GM12878 (cell line): ENCODE measurements at regions not wholly inside any gene's neighbourhood (a gene's known extent, or its start where the extent isn't known, plus 50 kb on each side); places are given as distances from the start of the nearest gene placed in this dataset.

Source experiments
- ATAC-seq: fragments of 200-7000 bp; cut with Tn5 transposase; 3 replicates; pipeline ENCODE4 v1.9.1; 2020; ENCODE audit warnings: mild to moderate bottlenecking, moderate library complexity
- BruUV-seq: library from RNA; stranded (reverse); fragments of 400-500 nt; replicated peaks from 2 replicates; lab custom pipeline; 2021; lab: Mats Ljungman, UMichigan
- CTCF ChIA-PET: fragments of 300-600 bp; sonication (Branson Sonifier 250); formaldehyde crosslinking; extraction: SDS; loops from one replicate; lab custom pipeline; 2021; ENCODE audit warnings: inconsistent platforms; lab: Yijun Ruan, JAX
- POLR2A ChIA-PET: fragments of 350-600 bp; formaldehyde crosslinking; extraction: SDS; loops from one replicate; lab custom pipeline; 2021; ENCODE audit warnings: inconsistent platforms; lab: Charles Lee
- RAD21 ChIA-PET: fragments of 300-600 bp; sonication (Branson Sonifier 250); formaldehyde crosslinking; loops from one replicate; lab custom pipeline; 2023; ENCODE audit warnings: antibody characterized with exemption; ENCODE audit not compliant: unreplicated experiment; lab: Charles Lee
- SMC1A ChIA-PET: fragments of 300-600 bp; sonication (Branson Sonifier 250); formaldehyde crosslinking; loops from one replicate; lab custom pipeline; 2023; ENCODE audit not compliant: unreplicated experiment, uncharacterized antibody; lab: Charles Lee
- DNase-seq: peaks from one replicate; pipeline ENCODE4 v3.0.0-alpha.2; 2011; ENCODE audit warnings: low read depth, low spot score
- FAIRE-seq: peaks from 3 replicates; lab custom pipeline; 2011; peaks lifted over from hg19 to GRCh38; lab: Jason Lieb, UNC
- H2AFZ ChIP-seq: 2 replicates; pipeline ENCODE4 v1.6.0; 2011; ENCODE audit warnings: low read depth, low read length, control low read depth; ENCODE audit not compliant: control insufficient read depth
- H3K27ac ChIP-seq: 2 replicates; pipeline ENCODE4 v1.5.1; 2011; ENCODE audit warnings: control low read depth; ENCODE audit not compliant: control insufficient read depth, insufficient read depth
- H3K27me3 ChIP-seq, 2 experiments: replicated peaks in 1 of 2; 2 replicates each; pipeline versions ENCODE4 v1.6.0 to v1.6.1; 2011; ENCODE audit warnings: low read length in 1 of 2; ENCODE audit not compliant: control insufficient read depth in 2 of 2, insufficient read depth in 2 of 2
- H3K36me3 ChIP-seq, 2 experiments: 2 replicates each; pipeline ENCODE4 v1.5.1; 2011; ENCODE audit warnings: low read length in 1 of 2; ENCODE audit not compliant: control insufficient read depth in 2 of 2, insufficient read depth in 2 of 2
- H3K4me1 ChIP-seq: 2 replicates; pipeline ENCODE4 v1.6.1; 2011; ENCODE audit warnings: mild to moderate bottlenecking, low read length, moderate library complexity, mixed read lengths; ENCODE audit not compliant: control insufficient read depth, insufficient read depth
- H3K4me2 ChIP-seq: 2 replicates; pipeline ENCODE4 v1.6.0; 2011; ENCODE audit warnings: control low read depth; ENCODE audit not compliant: control insufficient read depth, insufficient read depth
- H3K4me3 ChIP-seq: fragments of 200-600 bp; sonication (generic); 2 replicates; pipeline ENCODE4 v1.5.1; 2016
- H3K79me2 ChIP-seq: 2 replicates; pipeline ENCODE4 v1.6.0; 2011; ENCODE audit warnings: low read length; ENCODE audit not compliant: control insufficient read depth, insufficient read depth
- H3K9ac ChIP-seq: 2 replicates; pipeline ENCODE4 v1.8.0; 2011; ENCODE audit warnings: low read length, control low read depth, mixed read lengths; ENCODE audit not compliant: control insufficient read depth, insufficient read depth
- H3K9me3 ChIP-seq: replicated peaks from 3 replicates; pipeline ENCODE4 v1.5.1; 2011; ENCODE audit warnings: mild to moderate bottlenecking, low read length; ENCODE audit not compliant: control insufficient read depth, insufficient read depth
- H4K20me1 ChIP-seq: 2 replicates; pipeline ENCODE4 v1.6.0; 2011; ENCODE audit not compliant: control insufficient read depth, insufficient read depth
- BCL3 ChIP-seq: IDR thresholded peaks from 2 replicates; pipeline ENCODE4 v1.6.1; 2011; ENCODE audit warnings: borderline replicate concordance, low read depth, mild to moderate bottlenecking, moderate library complexity, low read length; ENCODE audit not compliant: insufficient read depth, poor library complexity, severe bottlenecking
- BRCA1 ChIP-seq: IDR thresholded peaks from 2 replicates; pipeline ENCODE4 v1.6.1; 2011; ENCODE audit warnings: low read depth, low read length, improper control_type of control experiment
- E2F4 ChIP-seq: IDR thresholded peaks from 2 replicates; pipeline ENCODE4 v1.6.1; 2012; ENCODE audit warnings: low read depth, low read length, improper control_type of control experiment
- RELA ChIP-seq: fragments of 450-650 bp; IDR thresholded peaks from 2 replicates; pipeline ENCODE4 v1.8.0; 2014; ENCODE audit warnings: borderline replicate concordance; ENCODE audit not compliant: partially characterized antibody
- SIX5 ChIP-seq: IDR thresholded peaks from 2 replicates; pipeline ENCODE4 v1.6.1; 2011; ENCODE audit warnings: mild to moderate bottlenecking, low read depth, low read length, moderate library complexity; ENCODE audit not compliant: severe bottlenecking
- WRNIP1 ChIP-seq: IDR thresholded peaks from 2 replicates; pipeline ENCODE4 v1.6.1; 2011; ENCODE audit warnings: low read depth, low read length, improper control_type of control experiment, borderline replicate concordance
- ZBTB4 ChIP-seq: fragments of 450-650 bp; formaldehyde crosslinking; IDR thresholded peaks from 2 replicates; pipeline ENCODE4 v1.4.0; 2022; ENCODE audit warnings: mild to moderate bottlenecking, moderate library complexity
- WGBS: methylation state at CpG from one replicate; pipeline ENCODE4 v1.1.6; 2016; ENCODE audit warnings: low lambda C conversion rate; ENCODE audit not compliant: insufficient replicate concordance, insufficient coverage; ENCODE audit errors: missing lambda C conversion rate; 5-methylcytosine and 5-hydroxymethylcytosine counted together
- in situ Hi-C: fragments of 300-500 bp; cut with MboI; formaldehyde crosslinking; loops from 9 replicates; pipeline ENCODE4 v1.14.3; 2018; ENCODE audit warnings: mixed read lengths
- intact Hi-C: fragments of 100-400 bp; cut with micrococcal nuclease; formaldehyde crosslinking; loops from one replicate; pipeline ENCODE4 v1.14.2; 2022; ENCODE audit not compliant: unreplicated experiment

GRCh38 chr5:120974690-120975089 lies 510.6 kb downstream of the PRR16 start:
- no TSS peak for BruUV-seq
- H3K27me3 ChIP-seq = no peaks in the 10 kb centered on the region
- ChIA-PET SMC1A (no interaction called here), POLR2A (no interaction called here), CTCF (no interaction called here), RAD21 (no interaction called here)
- no peaks in the 10 kb centered on the region for H3K36me3 ChIP-seq
- H3K9me3 ChIP-seq = no peaks in the 10 kb centered on the region
- WGBS = 0% methylated on average over 2 of the region's 2 CpGs
- no peak overlapping the region for H3K4me2 ChIP-seq
- no peaks in the 10 kb centered on the region for H3K79me2 ChIP-seq
- ATAC-seq (no peak), DNase-seq (no peak), FAIRE-seq (no peak)
- H2AFZ ChIP-seq = no peak overlapping the region
- TF ChIP-seq E2F4 (no peak), WRNIP1 (no peak), ZBTB4 (CRISPR knock-in tag) (no peak), SIX5 (no peak), RELA (no peak), BRCA1 (no peak), BCL3 (no peak)
- H3K4me1 ChIP-seq = no peaks in the 10 kb centered on the region
- intact Hi-C loops (no loop called here), in situ Hi-C loops (no loop called here)
- no peaks in the 10 kb centered on the region for H4K20me1 ChIP-seq
- no peak overlapping the region for H3K4me3 ChIP-seq
- no peak overlapping the region for H3K9ac ChIP-seq
- H3K27ac ChIP-seq = no peak overlapping the region
